OCI-LY1 (cell line): ENCODE measurements at regions not wholly inside any gene's neighbourhood (a gene's known extent, or its start where the extent isn't known, plus 50 kb on each side); places are given as distances from the start of the nearest gene placed in this dataset.

Source experiments
- H2AFZ ChIP-seq: fragments of 200-600 bp; sonication (generic), shearing (Covaris generic); 2 replicates; pipeline ENCODE4 v1.6.0; 2014; ENCODE audit warnings: antibody characterized with exemption, mild to moderate bottlenecking, low read length
- H3F3A ChIP-seq: fragments of 200-600 bp; sonication (generic), shearing (Covaris generic); 2 replicates; pipeline ENCODE4 v1.6.0; 2014; ENCODE audit warnings: mild to moderate bottlenecking, antibody characterized with exemption, low read length, moderate library complexity; ENCODE audit not compliant: insufficient read depth
- H3K27ac ChIP-seq: fragments of 200-600 bp; sonication (generic); 2 replicates; pipeline ENCODE4 v1.5.1; 2014; ENCODE audit warnings: low read length, mixed run types, mild to moderate bottlenecking, low read depth; ENCODE audit not compliant: poor library complexity, severe bottlenecking
- H3K27me3 ChIP-seq: fragments of 200-600 bp; sonication (generic); 2 replicates; pipeline ENCODE4 v1.6.0; 2014; ENCODE audit warnings: antibody characterized with exemption, mild to moderate bottlenecking, low read length, moderate library complexity; ENCODE audit not compliant: insufficient read depth
- H3K36me3 ChIP-seq: fragments of 200-600 bp; sonication (generic); 2 replicates; pipeline ENCODE4 v1.6.1; 2014; ENCODE audit warnings: mild to moderate bottlenecking, antibody characterized with exemption, low read length, moderate library complexity, mixed read lengths; ENCODE audit not compliant: insufficient read depth
- H3K4me1 ChIP-seq: fragments of 200-600 bp; sonication (generic); 2 replicates; pipeline ENCODE4 v1.5.1; 2014; ENCODE audit warnings: mild to moderate bottlenecking, low read length, moderate library complexity; ENCODE audit not compliant: insufficient read depth, severe bottlenecking
- H3K4me2 ChIP-seq: fragments of 200-600 bp; sonication (generic), shearing (Covaris generic); 2 replicates; pipeline ENCODE4 v1.6.1; 2014; ENCODE audit warnings: low read length
- H3K4me3 ChIP-seq: fragments of 200-600 bp; sonication (generic); 2 replicates; pipeline ENCODE4 v1.5.1; 2014; ENCODE audit warnings: low read length, low read depth, mild to moderate bottlenecking, mixed read lengths; ENCODE audit not compliant: poor library complexity, severe bottlenecking
- H3K79me2 ChIP-seq: fragments of 200-600 bp; shearing (Covaris generic); 2 replicates; pipeline ENCODE4 v1.6.1; 2016; ENCODE audit warnings: mixed run types, low read length, mixed read lengths; ENCODE audit not compliant: insufficient read depth
- H3K9ac ChIP-seq: fragments of 200-600 bp; sonication (generic), shearing (Covaris generic); 2 replicates; pipeline ENCODE4 v1.6.1; 2014; ENCODE audit warnings: mild to moderate bottlenecking, low read length, mixed read lengths
- H3K9me2 ChIP-seq: fragments of 200-600 bp; sonication (generic), shearing (Covaris generic); 2 replicates; pipeline ENCODE4 v1.6.1; 2014; ENCODE audit warnings: low read depth, mild to moderate bottlenecking, low read length, mixed read lengths
- H3K9me3 ChIP-seq: fragments of 200-600 bp; shearing (Covaris generic); 2 replicates; pipeline ENCODE4 v1.6.1; 2014; ENCODE audit warnings: low read length, mixed read lengths
- H4K20me1 ChIP-seq: fragments of 200-600 bp; sonication (generic), shearing (Covaris generic); 2 replicates; pipeline ENCODE4 v1.6.0; 2016; ENCODE audit warnings: mild to moderate bottlenecking, low read length; ENCODE audit not compliant: insufficient read depth
- EZH2 ChIP-seq: fragments of 200-600 bp; sonication (generic), shearing (Covaris generic); IDR thresholded peaks from 2 replicates; pipeline ENCODE4 v1.8.0; 2017; ENCODE audit warnings: borderline replicate concordance, mixed run types, mild to moderate bottlenecking, antibody characterized with exemption, low read length, moderate library complexity, mixed read lengths
- TF ChIP-seq, protein P1 (sequence below): fragments of 200-600 bp; sonication (generic), shearing (Covaris generic); IDR thresholded peaks from 2 replicates; pipeline ENCODE4 v1.5.1; 2017; ENCODE audit warnings: mild to moderate bottlenecking, antibody characterized with exemption, low read length, moderate library complexity, mixed read lengths

DNA sequence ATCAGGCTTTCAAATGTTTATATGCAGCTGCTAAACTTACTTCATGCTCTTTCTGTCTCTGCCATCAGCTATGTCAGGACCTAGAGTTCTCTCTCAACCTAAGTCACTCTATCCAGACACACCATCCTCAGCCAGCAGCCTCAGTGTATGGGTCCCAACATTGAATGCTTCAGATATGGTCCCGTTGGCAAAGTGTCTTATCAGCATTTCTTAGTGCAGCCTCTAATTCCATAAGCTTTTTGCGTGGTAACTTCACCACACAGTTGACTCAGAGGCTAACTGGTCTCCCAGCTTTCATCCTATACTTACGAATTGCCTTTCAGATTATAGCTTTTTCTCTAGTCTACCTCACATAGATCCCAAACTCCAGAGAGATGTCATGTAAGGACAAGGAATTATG is 402.9 kb upstream of the EEF2KMT start:
- Histone ChIP-seq H3F3A (no peaks in the 10 kb centered on the region), H3K27me3 (no peaks in the 10 kb centered on the region), H3K27ac (no peak overlapping the region), H3K4me3 (no peak overlapping the region), H4K20me1 (no peaks in the 10 kb centered on the region), H3K4me2 (no peak overlapping the region), H3K79me2 (no peaks in the 10 kb centered on the region), H3K9me2 (no peaks in the 10 kb centered on the region), H3K9ac (no peak overlapping the region), H2AFZ (no peak overlapping the region), H3K9me3 (no peaks in the 10 kb centered on the region), H3K4me1 (no peaks in the 10 kb centered on the region), H3K36me3 (no peaks in the 10 kb centered on the region)
- TF ChIP-seq EZH2, result no peak
- TF ChIP-seq, protein P1, sequence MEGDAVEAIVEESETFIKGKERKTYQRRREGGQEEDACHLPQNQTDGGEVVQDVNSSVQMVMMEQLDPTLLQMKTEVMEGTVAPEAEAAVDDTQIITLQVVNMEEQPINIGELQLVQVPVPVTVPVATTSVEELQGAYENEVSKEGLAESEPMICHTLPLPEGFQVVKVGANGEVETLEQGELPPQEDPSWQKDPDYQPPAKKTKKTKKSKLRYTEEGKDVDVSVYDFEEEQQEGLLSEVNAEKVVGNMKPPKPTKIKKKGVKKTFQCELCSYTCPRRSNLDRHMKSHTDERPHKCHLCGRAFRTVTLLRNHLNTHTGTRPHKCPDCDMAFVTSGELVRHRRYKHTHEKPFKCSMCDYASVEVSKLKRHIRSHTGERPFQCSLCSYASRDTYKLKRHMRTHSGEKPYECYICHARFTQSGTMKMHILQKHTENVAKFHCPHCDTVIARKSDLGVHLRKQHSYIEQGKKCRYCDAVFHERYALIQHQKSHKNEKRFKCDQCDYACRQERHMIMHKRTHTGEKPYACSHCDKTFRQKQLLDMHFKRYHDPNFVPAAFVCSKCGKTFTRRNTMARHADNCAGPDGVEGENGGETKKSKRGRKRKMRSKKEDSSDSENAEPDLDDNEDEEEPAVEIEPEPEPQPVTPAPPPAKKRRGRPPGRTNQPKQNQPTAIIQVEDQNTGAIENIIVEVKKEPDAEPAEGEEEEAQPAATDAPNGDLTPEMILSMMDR, result no peak

GRCh38 chr16:5498562-5498961 is 401.0 kb upstream of the EEF2KMT start:
- Histone ChIP-seq H3K9me2 (no peaks in the 10 kb centered on the region), H3K79me2 (no peaks in the 10 kb centered on the region), H3K27me3 (no peaks in the 10 kb centered on the region), H3K27ac (no peak overlapping the region), H3K4me3 (no peak overlapping the region), H3F3A (no peaks in the 10 kb centered on the region), H3K9ac (no peak overlapping the region), H4K20me1 (no peaks in the 10 kb centered on the region), H2AFZ (no peak overlapping the region), H3K9me3 (no peaks in the 10 kb centered on the region), H3K36me3 (no peaks in the 10 kb centered on the region), H3K4me2 (no peak overlapping the region), H3K4me1 (no peaks in the 10 kb centered on the region)
- TF ChIP-seq, protein P1, result no peak
- TF ChIP-seq EZH2, result no peak

- H2AFZ ChIP-seq, result no peak overlapping the region
These were observed 398.4 kb upstream of the EEF2KMT start for GRCh38 chr16:5496013-5496412.

More at GRCh38 chr16:5496013-5496412, 398.4 kb upstream of the EEF2KMT start:
- Histone ChIP-seq H3K79me2 (no peaks in the 10 kb centered on the region), H4K20me1 (no peaks in the 10 kb centered on the region), H3K4me2 (no peak overlapping the region), H3K27ac (no peak overlapping the region), H3K9ac (no peak overlapping the region), H3K9me2 (no peaks in the 10 kb centered on the region), H3F3A (no peaks in the 10 kb centered on the region), H3K36me3 (no peaks in the 10 kb centered on the region), H3K9me3 (no peaks in the 10 kb centered on the region), H3K27me3 (no peaks in the 10 kb centered on the region), H3K4me3 (no peak overlapping the region), H3K4me1 (no peaks in the 10 kb centered on the region)
- TF ChIP-seq EZH2, result no peak
- TF ChIP-seq, protein P1, result no peak
